GM21786 (cell line): ENCODE measurements at regions not wholly inside any gene's neighbourhood (a gene's known extent, or its start where the extent isn't known, plus 50 kb on each side); places are given as distances from the start of the nearest gene placed in this dataset.

Experiments
- ATAC-seq: cut with Tn5 transposase; IDR thresholded peaks from one replicate; pipeline ENCODE4 v1.9.1; 2021; ENCODE audit not compliant: unreplicated experiment

DNA sequence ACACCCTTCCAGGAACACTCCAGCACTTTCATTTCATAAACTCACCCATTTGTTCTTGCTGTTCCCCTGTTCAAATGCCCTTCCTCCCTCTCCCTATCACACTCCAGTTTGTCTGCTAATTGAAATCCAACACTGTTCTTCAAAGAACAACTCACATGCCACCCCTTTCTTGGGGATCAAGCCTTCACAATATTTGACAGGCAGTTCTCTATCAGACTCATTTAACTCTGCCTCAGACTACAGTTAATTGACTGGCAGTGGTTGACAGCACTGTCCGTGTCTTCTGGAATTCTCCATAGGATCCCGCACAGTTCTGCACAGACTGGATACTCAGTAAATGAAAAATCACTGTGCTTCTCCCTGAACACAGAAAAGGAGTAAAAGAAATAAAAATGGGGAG lies 87.8 kb downstream of the PMP22 start:
- no peak for ATAC-seq

DNA sequence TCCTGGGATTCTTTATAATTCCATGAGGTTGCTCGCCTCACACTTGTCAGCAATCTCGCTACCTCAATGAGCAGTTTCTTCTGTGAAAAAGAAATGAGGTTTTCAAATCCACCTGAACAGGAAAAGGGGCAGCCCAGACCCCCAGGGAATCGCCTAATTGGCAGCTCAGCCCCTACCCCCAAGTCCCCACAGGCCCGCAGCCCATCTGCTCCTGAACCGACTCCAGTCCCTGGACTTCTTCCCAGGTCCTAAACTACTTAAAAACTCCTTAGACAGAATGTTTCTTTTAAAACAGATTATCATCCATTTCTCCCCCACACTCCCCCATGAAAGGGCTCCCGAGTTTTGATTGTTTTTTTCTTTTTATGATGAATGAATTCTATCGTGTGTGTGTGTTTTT lies 89.8 kb downstream of the PMP22 start:
- no peak for ATAC-seq

DNA sequence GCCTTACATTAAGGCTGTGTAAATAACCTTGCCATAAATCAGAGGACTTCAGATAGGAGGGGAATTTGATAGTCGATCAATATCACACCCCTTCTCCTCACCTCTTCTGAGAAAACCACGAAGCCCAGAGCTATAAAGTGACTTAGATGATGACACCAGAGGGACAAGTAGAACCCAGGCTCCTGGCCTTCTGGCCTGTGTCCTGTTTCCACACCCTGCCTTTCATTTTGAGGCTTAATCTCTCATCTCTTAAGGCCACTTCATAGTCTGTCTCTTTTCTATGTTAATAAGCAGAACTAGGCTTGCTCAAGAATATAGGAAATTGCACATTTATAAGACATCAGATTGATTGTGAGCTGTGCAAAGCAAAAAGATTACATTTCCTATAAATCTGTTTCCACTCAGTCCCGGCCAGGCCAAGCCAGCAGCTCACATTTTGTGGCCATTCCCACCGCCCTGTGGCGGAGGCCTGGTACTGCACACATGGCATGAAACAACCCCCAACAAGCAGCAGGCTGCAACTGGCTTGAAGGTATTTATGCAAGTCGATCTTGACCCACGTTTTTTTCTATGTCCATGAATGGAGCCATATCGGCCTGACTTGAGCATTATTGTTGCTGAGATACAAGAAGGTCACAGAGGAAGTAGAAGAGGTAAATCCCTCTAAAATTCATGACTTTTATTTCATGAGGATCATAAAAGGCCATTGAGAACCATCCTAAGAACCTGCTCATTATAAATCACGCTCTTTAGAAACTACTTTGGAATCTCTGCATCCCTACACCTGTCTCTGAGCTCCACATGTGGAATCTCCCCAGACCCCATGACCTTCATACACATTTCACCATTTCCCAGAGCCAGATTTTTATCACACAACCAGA lies 93.7 kb downstream of the PMP22 start:
- ATAC-seq = no peak

DNA sequence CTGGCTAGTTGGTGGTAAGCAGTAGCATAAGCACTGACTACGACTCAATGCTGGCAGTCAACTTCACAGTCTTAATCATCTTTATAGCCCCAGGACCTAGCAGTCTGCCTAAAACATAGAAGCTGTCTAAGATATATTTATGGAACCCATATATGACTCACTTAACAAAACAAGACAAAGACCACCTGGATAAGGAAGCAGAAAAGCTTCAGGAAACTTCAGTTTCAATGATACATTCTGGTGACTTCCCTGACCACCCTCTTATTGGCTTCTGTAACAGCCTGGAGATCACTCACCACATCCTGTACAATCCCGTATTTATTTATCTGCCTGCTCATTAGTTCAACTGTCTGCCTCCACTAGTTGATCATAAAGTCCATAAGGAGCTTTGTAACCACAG lies 95.5 kb downstream of the PMP22 start:
- ATAC-seq = no peak

DNA sequence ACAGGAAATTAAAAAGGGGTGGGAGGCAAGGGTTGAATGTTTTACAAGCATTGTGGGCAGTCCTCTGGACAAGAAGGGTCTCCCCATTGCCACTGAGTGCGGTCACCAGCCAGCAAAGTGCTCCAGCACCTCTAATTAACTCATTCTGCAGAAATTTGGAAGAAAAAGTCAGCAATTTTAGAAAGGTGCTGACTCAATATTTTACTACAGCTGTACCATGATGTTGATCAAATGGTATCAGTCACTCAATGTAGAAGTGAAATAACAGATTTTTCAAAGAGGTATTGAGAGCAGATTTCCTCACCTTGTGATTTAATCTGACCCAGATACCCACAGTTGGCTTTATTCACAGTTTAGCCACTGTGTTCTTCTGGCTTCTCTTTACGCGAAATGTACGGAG lies 96.7 kb downstream of the PMP22 start:
- ATAC-seq = no peak

DNA sequence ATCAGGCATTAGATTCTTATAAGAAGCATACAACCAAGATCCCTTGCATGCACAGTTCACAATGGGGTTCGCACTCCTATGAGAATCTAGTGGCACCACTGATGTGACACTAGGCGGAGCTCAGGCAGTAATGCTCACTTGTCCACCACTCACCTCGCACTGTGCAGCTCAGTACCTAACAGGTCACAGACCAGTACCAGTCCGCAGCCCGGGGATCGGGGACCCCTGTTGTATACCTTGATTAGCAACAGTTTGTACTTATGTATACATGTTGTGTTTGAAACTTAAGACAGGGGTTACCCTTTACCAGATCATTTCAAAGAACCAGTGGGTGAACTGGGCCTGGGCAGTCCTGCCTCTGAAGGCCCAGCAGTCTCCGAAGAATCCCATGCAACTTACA lies 103.7 kb downstream of the PMP22 start:
- ATAC-seq = no peak

DNA sequence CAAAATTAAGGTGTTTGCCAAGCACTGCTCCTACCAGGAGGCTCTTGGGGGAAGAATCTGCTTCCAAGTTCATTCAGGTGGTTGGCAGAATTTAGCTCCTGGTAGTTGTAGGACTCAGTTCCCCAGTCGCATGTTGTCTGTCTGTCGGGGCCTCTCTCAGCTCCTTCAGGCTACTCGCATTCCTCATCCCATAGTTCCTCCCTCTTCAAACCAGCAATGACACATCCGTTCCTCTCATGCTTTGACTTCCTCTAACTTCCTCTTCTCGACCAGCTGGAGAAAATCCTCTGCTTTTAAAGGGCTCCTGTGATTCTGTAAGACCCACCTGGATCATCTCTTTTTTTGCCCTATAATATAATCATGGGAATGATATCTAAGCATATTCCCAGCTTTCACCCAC lies 108.1 kb downstream of the PMP22 start:
- ATAC-seq = no peak

DNA sequence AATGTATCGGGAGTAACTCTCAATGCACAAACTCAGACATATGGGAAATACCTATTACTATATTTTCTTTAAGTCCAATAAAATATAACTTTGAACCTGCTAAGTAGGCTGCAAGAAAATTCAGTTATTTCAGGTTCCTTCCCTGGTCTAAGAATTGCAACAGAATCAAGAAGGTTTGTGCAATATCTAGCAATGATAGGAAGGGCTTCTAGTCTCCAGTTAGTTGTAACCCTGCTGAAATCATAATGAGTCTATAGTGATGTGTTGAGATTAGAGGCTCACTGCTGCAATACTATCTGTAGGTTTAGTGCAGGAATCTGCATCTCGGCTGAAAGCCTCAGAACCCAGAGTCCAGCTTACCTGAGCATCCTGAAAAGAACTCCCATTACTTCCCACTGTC lies 110.5 kb downstream of the PMP22 start:
- no peak for ATAC-seq

DNA sequence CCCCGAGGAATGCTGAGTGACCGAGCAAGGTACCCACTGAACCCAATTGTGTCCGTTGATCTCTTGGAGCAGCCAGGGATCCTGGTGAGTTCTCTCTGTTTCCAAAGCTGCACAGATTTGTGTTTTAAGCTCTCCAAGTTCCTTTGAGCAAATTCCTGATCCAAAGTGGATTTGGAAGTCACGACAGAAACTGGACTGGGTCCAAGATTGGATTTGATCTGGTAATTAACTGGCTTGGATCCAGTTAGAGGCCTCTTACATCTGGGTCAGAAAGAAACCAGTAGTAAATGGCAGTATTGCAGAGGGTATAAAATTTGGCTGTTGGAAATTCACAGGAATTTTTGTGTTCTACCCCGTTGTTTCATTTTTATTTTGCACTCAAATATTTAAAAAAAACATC lies 119.5 kb downstream of the PMP22 start:
- ATAC-seq = no peak

DNA sequence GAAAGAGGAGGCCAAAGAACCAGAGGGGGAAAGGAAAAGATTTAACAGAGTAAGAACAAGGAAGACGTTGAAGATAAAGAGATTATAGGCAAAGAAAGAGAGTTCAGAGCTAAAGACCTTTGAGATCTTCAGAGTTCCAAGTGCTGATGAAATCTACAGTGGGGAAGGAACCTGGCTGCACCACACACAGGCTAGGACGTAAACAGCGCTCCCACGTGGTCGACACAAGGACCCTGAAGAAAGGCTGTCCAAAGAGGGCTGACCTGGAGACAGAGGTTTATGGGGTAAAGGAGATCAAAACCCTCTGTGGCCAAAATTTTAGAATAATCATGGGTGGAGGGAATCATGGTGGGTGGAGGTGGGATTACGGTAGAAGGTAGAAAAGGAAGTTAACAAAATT lies 121.6 kb downstream of the PMP22 start:
- ATAC-seq = no peak

DNA sequence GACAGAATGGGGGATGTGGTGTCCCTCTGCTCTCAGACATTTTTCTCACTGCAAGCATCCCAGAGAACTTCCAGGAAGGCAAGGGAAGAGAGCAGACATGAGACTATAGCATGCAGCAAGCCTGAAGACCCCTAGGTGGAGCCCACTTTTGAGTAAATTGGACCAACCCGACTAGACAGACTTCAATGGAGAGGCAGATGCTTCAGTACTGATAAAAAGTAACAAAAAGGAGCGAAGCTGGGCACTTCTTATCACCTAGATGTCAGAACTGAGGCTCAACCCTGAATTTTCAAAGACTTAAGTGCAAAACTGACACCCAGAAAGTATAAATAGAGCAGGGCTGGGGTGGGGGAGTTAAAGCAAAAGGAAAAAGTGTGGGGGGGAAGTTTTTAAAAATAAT lies 130.8 kb downstream of the PMP22 start:
- no peak for ATAC-seq

DNA sequence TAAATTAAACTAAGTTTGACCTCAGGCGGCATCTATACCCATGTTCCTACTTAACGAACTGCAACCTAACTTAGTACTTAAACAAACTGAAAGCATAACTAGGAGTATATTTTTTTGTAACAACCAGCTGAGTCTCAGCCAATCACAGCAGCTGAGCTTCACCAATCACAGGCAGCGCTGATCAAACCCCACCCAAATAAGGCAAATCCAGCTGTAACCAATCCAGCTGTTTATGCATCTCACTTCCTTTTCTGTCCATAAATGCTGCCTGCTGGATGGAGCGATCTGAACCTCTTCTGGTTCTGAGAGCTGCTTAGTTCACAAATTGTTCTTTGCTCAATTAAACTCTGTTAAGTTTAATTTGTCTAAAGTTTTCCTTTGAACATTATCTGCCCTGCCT lies 131.3 kb downstream of the PMP22 start:
- ATAC-seq = no peak

DNA sequence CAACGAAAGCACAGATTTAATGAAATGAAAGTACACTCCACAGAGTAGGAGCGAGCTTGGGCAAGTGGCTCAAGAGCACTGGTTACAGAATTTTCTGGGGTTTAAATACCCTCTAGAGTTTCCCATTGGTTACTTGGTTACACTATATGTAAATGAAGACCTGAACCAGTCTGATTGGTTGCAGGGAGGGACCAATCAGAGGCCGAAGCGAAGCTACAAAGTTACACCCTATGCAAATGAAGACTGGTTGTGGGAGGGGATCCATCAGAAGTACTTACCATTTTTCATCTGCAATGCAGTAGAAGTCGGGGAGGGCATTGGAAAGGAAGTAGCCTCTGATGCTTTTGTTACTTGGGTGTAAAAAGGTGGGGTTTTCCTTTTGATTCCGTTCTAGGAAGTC lies 132.0 kb downstream of the PMP22 start:
- no peak for ATAC-seq

DNA sequence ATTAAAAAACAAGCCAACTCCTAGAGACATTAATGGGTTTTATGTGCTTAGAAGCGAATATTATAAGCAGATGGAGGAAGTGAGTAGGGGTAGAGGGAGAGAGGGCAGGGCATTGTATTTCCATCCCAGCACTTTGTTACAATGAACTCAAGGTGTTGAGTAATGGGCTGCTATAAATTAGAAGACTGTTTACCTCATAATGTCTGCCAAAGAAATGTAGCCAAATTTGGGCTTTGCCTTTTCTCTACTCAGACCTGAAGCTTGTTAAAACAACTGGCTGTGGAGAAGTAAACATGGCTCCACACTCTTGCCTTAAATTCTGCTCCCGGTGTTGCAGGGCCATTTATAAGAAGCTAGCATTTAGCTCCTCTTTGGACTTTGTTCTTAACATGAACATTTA lies 134.7 kb downstream of the PMP22 start:
- no peak for ATAC-seq

DNA sequence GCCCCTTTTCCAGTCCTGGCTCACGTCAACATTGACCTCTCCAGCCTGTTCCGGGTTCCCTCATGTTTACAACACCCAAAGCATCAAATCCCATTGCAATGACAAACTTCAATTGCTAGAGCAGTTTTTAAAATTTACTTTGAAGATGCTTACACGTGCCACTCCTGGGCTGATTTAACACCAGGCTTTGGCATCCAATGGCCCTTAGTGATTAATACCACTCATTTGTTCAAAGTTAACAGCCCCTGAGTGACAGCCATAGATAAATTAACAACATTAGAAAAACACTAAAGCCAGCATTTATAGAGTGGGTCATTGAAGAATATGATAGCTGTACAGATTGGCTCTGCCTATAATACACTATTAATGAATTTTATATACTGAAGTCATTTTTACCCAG lies 135.1 kb downstream of the PMP22 start:
- ATAC-seq = no peak

DNA sequence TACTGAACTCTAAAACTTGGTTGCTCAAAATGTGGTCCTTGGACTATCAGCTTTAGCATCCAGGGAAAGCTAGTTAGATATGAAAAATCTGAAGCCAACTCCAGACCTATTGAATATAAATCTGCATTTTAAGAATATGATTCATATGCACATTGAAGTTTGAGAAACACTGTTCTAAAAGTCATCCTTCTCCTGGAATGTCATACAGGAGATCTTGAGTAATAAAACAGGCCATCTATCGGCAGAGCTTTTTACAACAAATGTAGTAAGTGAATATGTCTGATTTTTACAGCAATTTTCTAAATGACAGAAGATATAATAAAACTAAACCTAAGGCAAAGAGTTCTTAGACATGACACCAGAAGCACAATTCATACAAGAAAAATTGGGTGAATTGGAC lies 140.4 kb downstream of the PMP22 start:
- ATAC-seq = no peak

DNA sequence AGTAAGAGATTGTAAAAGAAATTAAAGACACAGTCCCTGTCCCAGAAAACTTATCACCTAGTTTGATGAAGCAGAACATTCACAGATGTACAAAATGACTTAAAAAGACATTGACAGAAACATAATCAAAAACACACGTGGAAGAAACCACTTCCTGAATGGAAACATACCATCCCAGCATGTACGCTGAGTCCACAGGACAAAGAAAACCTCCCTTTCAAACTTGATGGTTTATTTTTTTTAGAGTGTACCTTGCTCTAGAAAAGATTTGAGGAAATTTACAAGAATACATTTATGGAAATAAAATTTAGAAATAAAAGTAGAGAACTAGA lies 140.9 kb downstream of the PMP22 start:
- ATAC-seq = no peak

DNA sequence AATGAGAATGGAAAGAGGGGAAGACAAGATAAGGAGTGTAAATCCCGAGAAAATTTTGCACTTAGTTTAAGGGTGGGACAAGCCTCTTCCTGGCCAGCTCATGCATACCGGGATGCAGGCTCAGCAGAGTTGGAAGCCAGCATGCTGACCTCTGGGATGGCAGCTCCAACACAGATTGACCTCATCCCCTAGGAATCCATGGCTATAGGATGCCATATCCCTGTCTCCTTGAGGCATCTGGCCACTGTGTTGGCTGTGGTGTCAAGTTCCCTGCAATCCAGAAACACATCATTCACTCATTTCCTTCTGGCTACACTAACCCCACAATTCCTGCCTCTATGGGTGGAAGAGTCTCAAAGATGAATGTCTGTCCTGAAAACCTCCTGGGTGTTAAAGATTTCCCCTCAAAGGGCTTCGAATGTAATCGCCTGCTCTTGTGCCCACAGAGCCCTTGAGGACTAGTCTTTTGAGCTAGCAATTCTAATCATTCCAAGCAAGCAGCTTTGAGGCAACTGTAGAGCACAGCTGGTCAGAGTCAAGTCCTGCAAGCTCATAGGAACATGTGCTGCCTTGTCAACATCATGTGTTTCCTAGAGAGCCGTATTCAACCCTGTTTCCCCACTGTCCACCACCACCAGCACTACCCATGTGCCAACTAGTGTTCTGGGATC lies 141.4 kb downstream of the PMP22 start:
- ATAC-seq = no peak

DNA sequence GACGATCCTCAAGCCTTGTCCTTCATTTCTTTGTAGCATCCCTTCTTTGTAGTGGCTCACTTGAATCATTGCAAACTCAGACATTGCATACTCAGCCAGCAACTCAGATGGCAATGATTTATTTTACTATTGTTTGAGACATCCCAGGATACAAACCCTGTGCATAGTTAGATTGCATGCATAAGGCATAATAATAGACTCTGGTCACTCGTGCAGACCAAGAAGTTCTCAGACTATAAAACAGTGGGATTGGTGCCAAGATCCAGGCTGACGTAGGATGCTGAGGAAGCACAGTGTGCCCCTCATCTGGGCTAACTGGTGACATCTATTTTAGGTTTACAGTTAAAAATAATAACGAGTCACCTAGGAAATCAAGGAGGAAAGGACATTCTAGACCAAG lies 142.3 kb downstream of the PMP22 start:
- ATAC-seq = no peak

DNA sequence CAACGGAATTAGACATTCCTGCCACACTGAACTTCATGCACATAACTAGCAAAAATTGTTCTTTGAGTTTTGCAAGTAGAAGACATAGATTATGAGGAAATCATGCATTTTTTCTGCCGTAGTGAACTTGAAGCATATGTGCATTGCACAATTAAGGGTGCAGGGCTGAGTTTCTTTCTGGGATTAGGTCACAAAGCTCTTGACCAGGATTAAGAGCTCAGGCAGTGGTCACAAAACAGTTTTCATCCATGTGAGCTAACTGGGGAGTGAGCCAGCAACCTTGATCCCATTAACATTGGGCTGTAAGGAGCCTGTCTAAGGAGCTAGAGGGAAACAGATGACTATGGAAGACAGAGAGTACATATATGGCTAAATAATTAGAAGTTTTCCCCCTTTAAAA lies 143.7 kb downstream of the PMP22 start:
- no peak for ATAC-seq

DNA sequence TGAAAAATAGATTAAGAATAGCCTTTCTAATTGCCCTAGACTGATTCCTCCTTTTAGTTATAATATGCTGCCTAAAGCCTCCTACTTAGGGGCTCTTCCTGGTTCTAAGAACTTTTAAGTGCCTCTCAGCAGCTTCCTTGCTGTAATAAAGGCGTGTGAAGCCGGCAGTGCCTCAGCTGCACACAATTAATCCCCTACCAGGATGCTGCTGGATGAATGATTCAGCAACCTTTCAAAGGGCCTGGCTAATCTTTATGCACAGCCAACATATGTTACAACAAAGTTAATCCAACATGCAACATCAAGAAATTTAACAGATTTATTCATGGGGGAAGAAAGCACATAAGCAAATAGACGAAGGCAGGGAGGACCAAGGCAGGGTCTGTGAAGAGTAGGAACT lies 145.2 kb downstream of the PMP22 start:
- no peak for ATAC-seq

DNA sequence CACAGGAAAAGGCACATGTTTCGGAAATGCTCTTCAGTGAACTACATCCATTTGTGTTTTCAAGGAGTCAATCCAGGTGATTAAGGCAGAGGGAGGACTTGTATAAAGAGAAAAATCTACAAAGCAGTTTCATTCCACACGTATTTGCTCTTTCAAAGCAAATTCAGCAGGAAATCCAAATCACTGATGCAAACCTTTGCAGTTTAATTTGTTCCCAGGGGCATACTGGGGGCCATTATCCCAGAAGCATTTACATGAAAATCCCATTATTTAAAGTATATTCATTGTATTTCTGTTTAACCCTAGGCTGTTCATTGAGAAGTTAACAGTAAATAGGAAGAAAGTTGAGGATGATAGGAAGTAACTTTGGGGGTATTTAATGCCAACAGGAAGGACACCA lies 147.9 kb downstream of the PMP22 start:
- ATAC-seq = no peak
